ENCODE measurements at regions not wholly inside any gene's neighbourhood (a gene's known extent, or its start where the extent isn't known, plus 50 kb on each side); places are given as distances from the start of the nearest gene placed in this dataset.

- TF ChIP-seq CTCF (conservative IDR thresholded peaks at IDR 0.05), result no peak
- H3K9me3 Mint-ChIP-seq, result 0 out of 5 replicates have a peak, but pooled peaks cover 0 to 3% of the 10 kb centered on the region in 2 experiments
- no peaks in the 10 kb centered on the region for H3K23me2 ChIP-seq (ENCODE audit: insufficient read length, low read depth, low read length, poor library complexity, severe bottlenecking)
- H3K27me3 ChIP-seq (ENCODE audit: insufficient read depth, low read length), result no peaks in the 10 kb centered on the region
- no peak overlapping the region for H2BK20ac ChIP-seq (ENCODE audit: low read depth, low read length, poor library complexity, severe bottlenecking)
- H3K27me3 Mint-ChIP-seq (ENCODE audit: low read depth), result no peaks in the 10 kb centered on the region
- H4K5ac ChIP-seq (ENCODE audit: insufficient read length, low read depth, low read length), result no peak overlapping the region
- no peaks in the 10 kb centered on the region for H3K79me1 ChIP-seq (ENCODE audit: insufficient read depth, low read depth, low read length, poor library complexity, severe bottlenecking)
- H2BK12ac ChIP-seq (ENCODE audit: insufficient read length, low read depth, low read length), result no peak overlapping the region
- H3K4me3 Mint-ChIP-seq, result no peak overlapping the region
- no peaks in the 10 kb centered on the region for H3K79me2 ChIP-seq (ENCODE audit: insufficient read depth, low read length)
- no peak overlapping the region for H3T11ph ChIP-seq (ENCODE audit: low read length)
- no peak overlapping the region for H3K23ac ChIP-seq (ENCODE audit: insufficient read length, low read depth, low read length)
- H2BK120ac ChIP-seq (ENCODE audit: low read depth, low read length, poor library complexity, severe bottlenecking), result no peak overlapping the region
- no peaks in the 10 kb centered on the region for H4K20me1 ChIP-seq (ENCODE audit: control insufficient read depth, insufficient read depth, insufficient read length)
- no peak overlapping the region for H3K27ac Mint-ChIP-seq
- no peak overlapping the region for H4K91ac ChIP-seq (ENCODE audit: insufficient read length, low read depth, low read length)
- H3K14ac ChIP-seq (ENCODE audit: insufficient read depth, low read length), result no peak overlapping the region
- no peak overlapping the region for H2BK5ac ChIP-seq (ENCODE audit: insufficient read length, low read length)
- no peak for DNase-seq
- H3K4me1 Mint-ChIP-seq, result no peaks in the 10 kb centered on the region
- H3K18ac ChIP-seq (ENCODE audit: insufficient read length, low read depth, low read length), result no peak overlapping the region
- H2AK5ac ChIP-seq (ENCODE audit: insufficient read length, low read length), result no peak overlapping the region
- no peaks in the 10 kb centered on the region for H3K36me3 Mint-ChIP-seq (ENCODE audit: insufficient read depth in 1 of 3, low read depth in 3 of 3)
- H3K27ac ChIP-seq (ENCODE audit: insufficient read length, low read depth, low read length), result no peak overlapping the region
- H4K8ac ChIP-seq (replicated peaks; ENCODE audit: insufficient read length, low read depth, low read length), result no peak overlapping the region
- H3K4me1 ChIP-seq (ENCODE audit: insufficient read depth, low read length), result no peaks in the 10 kb centered on the region
- H3K4ac ChIP-seq (ENCODE audit: low read depth, low read length), result no peak overlapping the region
- H3K9ac ChIP-seq (ENCODE audit: extremely low read depth, insufficient read length, low read length), result no peak overlapping the region
- H3K9me3 ChIP-seq (ENCODE audit: control insufficient read depth, low read depth, low read length), result no peaks in the 10 kb centered on the region
- H3K56ac ChIP-seq (ENCODE audit: insufficient read length, low read depth, low read length), result no peak overlapping the region
- no peak overlapping the region for H3K4me2 ChIP-seq (ENCODE audit: insufficient read depth, insufficient read length, low read length)
- no peak overlapping the region for H2BK15ac ChIP-seq (ENCODE audit: low read depth, low read length)
- H2AFZ ChIP-seq (ENCODE audit: low read length), result no peak overlapping the region
These were observed 2421.8 kb downstream of the LRRC4C start for GRCh38 chr11:39037611-39038010.
